PC-9 (cell line): ENCODE measurements at regions not wholly inside any gene's neighbourhood (a gene's known extent, or its start where the extent isn't known, plus 50 kb on each side); places are given as distances from the start of the nearest gene placed in this dataset.

Experiments used
- BruUV-seq: library from RNA; stranded (reverse); fragments of 400-500 nt; replicated peaks from 2 replicates; lab custom pipeline; 2021; lab: Mats Ljungman, UMichigan
- CTCF ChIA-PET: fragments of 300-600 bp; sonication (Branson Sonifier 250); formaldehyde crosslinking; loops from one replicate; lab custom pipeline; 2022; ENCODE audit warnings: antibody characterized with exemption; lab: Charles Lee
- POLR2A ChIA-PET: fragments of 300-600 bp; sonication (Branson Sonifier 250); formaldehyde crosslinking; loops from one replicate; lab custom pipeline; 2022; ENCODE audit warnings: antibody characterized with exemption; ENCODE audit not compliant: unreplicated experiment; lab: Charles Lee
- DNase-seq, 2 experiments: peaks; one replicate each; pipeline versions ENCODE4 v3.0.0 to v3.0.0-alpha.2; 2015 to 2022; ENCODE audit warnings: mixed read lengths in 1 of 2
- H2AFZ ChIP-seq: fragments of 200-600 bp; sonication (generic); 2 replicates; pipeline ENCODE4 v1.8.1; 2017; ENCODE audit warnings: antibody characterized with exemption
- H3F3A ChIP-seq: fragments of 200-600 bp; sonication (generic); 2 replicates; pipeline ENCODE4 v1.8.1; 2017; ENCODE audit warnings: antibody characterized with exemption, mild to moderate bottlenecking, low read depth; ENCODE audit not compliant: insufficient read depth
- H3K27ac ChIP-seq: fragments of 200-600 bp; sonication (generic); 2 replicates; pipeline ENCODE4 v1.6.1; 2016; ENCODE audit warnings: mixed run types
- H3K27me3 ChIP-seq: fragments of 200-600 bp; sonication (generic); 2 replicates; pipeline ENCODE4 v1.6.1; 2016; ENCODE audit warnings: low read depth, mixed run types; ENCODE audit not compliant: insufficient read depth
- H3K36me3 ChIP-seq: fragments of 200-600 bp; sonication (generic); 2 replicates; pipeline ENCODE4 v1.6.1; 2016; ENCODE audit warnings: low read depth, mixed run types
- H3K4me1 ChIP-seq: fragments of 200-600 bp; sonication (generic); replicated peaks from 2 replicates; pipeline ENCODE4 v1.6.1; 2016; ENCODE audit warnings: mixed run types; ENCODE audit not compliant: insufficient read depth
- H3K4me2 ChIP-seq: fragments of 200-600 bp; sonication (generic); 2 replicates; pipeline ENCODE4 v1.6.1; 2017; ENCODE audit warnings: mixed run types
- H3K4me3 ChIP-seq: fragments of 200-600 bp; sonication (generic); 2 replicates; pipeline ENCODE4 v1.6.1; 2016; ENCODE audit warnings: mixed run types
- H3K79me2 ChIP-seq: fragments of 200-600 bp; sonication (generic); 2 replicates; pipeline ENCODE4 v1.6.1; 2017; ENCODE audit warnings: low read depth, mixed run types
- H3K9me2 ChIP-seq: fragments of 200-600 bp; sonication (generic); 2 replicates; pipeline ENCODE4 v1.8.1; 2017; ENCODE audit warnings: mild to moderate bottlenecking; ENCODE audit not compliant: insufficient read depth
- H3K9me3 ChIP-seq: fragments of 200-600 bp; sonication (generic); 2 replicates; pipeline ENCODE4 v1.8.1; 2016; ENCODE audit warnings: low read depth; ENCODE audit not compliant: insufficient read depth
- H4K20me1 ChIP-seq: fragments of 200-600 bp; sonication (generic); 2 replicates; pipeline ENCODE4 v1.8.1; 2017; ENCODE audit not compliant: insufficient read depth
- CTCF ChIP-seq: fragments of 200-600 bp; sonication (generic); conservative IDR thresholded peaks from 2 replicates; pipeline ENCODE4 v1.6.1; 2017; ENCODE audit warnings: mixed run types, antibody characterized with exemption, mild to moderate bottlenecking, moderate library complexity
- EZH2 ChIP-seq: fragments of 200-600 bp; sonication (generic); IDR thresholded peaks from 2 replicates; pipeline ENCODE4 v1.8.0; 2017; ENCODE audit warnings: antibody characterized with exemption, low read depth
- intact Hi-C: fragments of 100-400 bp; cut with micrococcal nuclease; formaldehyde crosslinking; loops from one replicate; pipeline ENCODE4 v1.10.0; 2022; ENCODE audit not compliant: unreplicated experiment

- TF ChIP-seq EZH2 (no peak), CTCF (no peak)
- Histone ChIP-seq H3K4me3 (no peak overlapping the region), H2AFZ (0 out of 2 replicates have a peak overlapping the region, but pooled peaks have one; percentile 10), H3K9me3 (no peaks in the 10 kb centered on the region), H3K27ac (no peak overlapping the region), H3K4me1 (no peaks in the 10 kb centered on the region), H3K9me2 (no peaks in the 10 kb centered on the region), H4K20me1 (no peaks in the 10 kb centered on the region), H3K36me3 (no peaks in the 10 kb centered on the region), H3K79me2 (no peaks in the 10 kb centered on the region), H3K27me3 (no peaks in the 10 kb centered on the region), H3F3A (no peaks in the 10 kb centered on the region), H3K4me2 (no peak overlapping the region)
- intact Hi-C loops, result loop anchor here (10.0 kb wide), 1 partner anchor 324 kb away; no protein-coding TSS in a partner anchor
- no TSS peak for BruUV-seq
- POLR2A ChIA-PET, result no interaction called here
- CTCF ChIA-PET, result interaction anchor here (0.6 kb wide), 1 partner anchor 82 kb away, joined by 3 read pairs; no protein-coding TSS in a partner anchor
- DNase-seq, result no peak
Observed at GRCh38 chr1:87980494-87980893, 651.8 kb downstream of the LMO4 start.

GRCh38 chr1:87981386-87981785, 652.7 kb downstream of the LMO4 start:
- Histone ChIP-seq H3K36me3 (no peaks in the 10 kb centered on the region), H3K27me3 (no peaks in the 10 kb centered on the region), H3F3A (no peaks in the 10 kb centered on the region), H3K9me3 (no peaks in the 10 kb centered on the region), H3K4me1 (no peaks in the 10 kb centered on the region), H4K20me1 (no peaks in the 10 kb centered on the region), H3K27ac (no peak overlapping the region), H3K79me2 (no peaks in the 10 kb centered on the region), H3K4me2 (no peak overlapping the region), H3K9me2 (no peaks in the 10 kb centered on the region), H3K4me3 (no peak overlapping the region), H2AFZ (peak overlapping the region; percentile 53; the same call in 1 of the 2 replicates)
- TF ChIP-seq CTCF, result no peak
- TF ChIP-seq EZH2, result no peak
- intact Hi-C loops, result loop anchor here (10.0 kb wide), 1 partner anchor 323 kb away; no protein-coding TSS in a partner anchor
- no TSS peak for BruUV-seq
- DNase-seq, result no peak
- CTCF ChIA-PET, result no interaction called here
- POLR2A ChIA-PET, result no interaction called here

GRCh38 chr1:87981810-87982209, 653.1 kb downstream of the LMO4 start:
- Histone ChIP-seq H3K36me3 (no peaks in the 10 kb centered on the region), H3F3A (no peaks in the 10 kb centered on the region), H3K27ac (no peak overlapping the region), H3K4me1 (no peaks in the 10 kb centered on the region), H3K27me3 (no peaks in the 10 kb centered on the region), H4K20me1 (no peaks in the 10 kb centered on the region), H3K9me3 (no peaks in the 10 kb centered on the region), H3K4me3 (no peak overlapping the region), H3K9me2 (no peaks in the 10 kb centered on the region), H3K4me2 (no peak overlapping the region), H3K79me2 (no peaks in the 10 kb centered on the region), H2AFZ (peak overlapping the region; percentile 53; the same call in 1 of the 2 replicates)
- ChIA-PET POLR2A (no interaction called here), CTCF (no interaction called here)
- TF ChIP-seq EZH2 (no peak), CTCF (no peak)
- no peak for DNase-seq
- intact Hi-C loops, result loop anchor here (10.0 kb wide), 1 partner anchor 323 kb away; no protein-coding TSS in a partner anchor
- no TSS peak for BruUV-seq
